ENCODE measurements at regions not wholly inside any gene's neighbourhood (a gene's known extent, or its start where the extent isn't known, plus 50 kb on each side); places are given as distances from the start of the nearest gene placed in this dataset.

GRCh38 chr3:36257158-36257852 is 123.0 kb upstream of the STAC start:
- intact Hi-C loops (cut with DNase I) = no loop called here
- H3K27me3 ChIP-seq = no peaks in the 10 kb centered on the region
- TF ChIP-seq CTCF (IDR thresholded peaks at IDR 0.05) (no peak), POLR2A (IDR thresholded peaks at IDR 0.05) (no peak)
- H3K36me3 ChIP-seq = no peaks in the 10 kb centered on the region
- no peak overlapping the region for H3K4me3 ChIP-seq
- no peaks in the 10 kb centered on the region for H3K4me1 ChIP-seq
- no peaks in the 10 kb centered on the region for H3K9me3 ChIP-seq
- ATAC-seq (peak in 2 of 4 donors; percentile 50 to 91), DNase-seq (no peak)
- 42% methylated on average over 3 of the region's 3 CpGs for WGBS (ENCODE audit: insufficient coverage, low coverage, low lambda C conversion rate, missing lambda C conversion rate)
- H3K27ac ChIP-seq = no peak overlapping the region

- H3K36me3 ChIP-seq = no peaks in the 10 kb centered on the region
- no peaks in the 10 kb centered on the region for H3K9me3 ChIP-seq
- DNase-seq (no peak), ATAC-seq (no peak)
- no peak overlapping the region for H3K27ac ChIP-seq
- WGBS (ENCODE audit: insufficient coverage, low coverage, low lambda C conversion rate, missing lambda C conversion rate) = 82% methylated on average over 1 of the region's 1 CpG
- H3K27me3 ChIP-seq = no peaks in the 10 kb centered on the region
- H3K4me1 ChIP-seq = no peaks in the 10 kb centered on the region
- H3K4me3 ChIP-seq = no peak overlapping the region
- TF ChIP-seq CTCF (IDR thresholded peaks at IDR 0.05) = no peak
- TF ChIP-seq POLR2A (IDR thresholded peaks at IDR 0.05) = no peak
- intact Hi-C loops (cut with DNase I) = no loop called here
These were observed 121.9 kb upstream of the STAC start for GRCh38 chr3:36258421-36258820.

- DNase-seq = no peak
- WGBS (ENCODE audit: insufficient coverage, low coverage, low lambda C conversion rate, missing lambda C conversion rate) = 34% methylated on average over 3 of the region's 3 CpGs
These were observed 120.7 kb upstream of the STAC start for GRCh38 chr3:36259580-36259979.

GRCh38 chr3:36269274-36269673 is 111.0 kb upstream of the STAC start:
- no peaks in the 10 kb centered on the region for H3K4me1 ChIP-seq
- no peaks in the 10 kb centered on the region for H3K36me3 ChIP-seq
- no peaks in the 10 kb centered on the region for H3K27me3 ChIP-seq
- TF ChIP-seq POLR2A (IDR thresholded peaks at IDR 0.05) (no peak), CTCF (IDR thresholded peaks at IDR 0.05) (no peak)
- no peak overlapping the region for H3K27ac ChIP-seq
- no peak overlapping the region for H3K4me3 ChIP-seq
- 24% methylated on average over 2 of the region's 2 CpGs for WGBS (ENCODE audit: insufficient coverage, low coverage, low lambda C conversion rate, missing lambda C conversion rate)
- H3K9me3 ChIP-seq = no peaks in the 10 kb centered on the region
- ATAC-seq = peak in 1 of 4 donors; percentile 70
- intact Hi-C loops (cut with DNase I) = no loop called here
- no peak for DNase-seq

More at GRCh38 chr3:36259580-36259979, 120.7 kb upstream of the STAC start:
- peak in 2 of 4 donors; percentile 42 to 66 for ATAC-seq
- Histone ChIP-seq H3K4me3 (no peak overlapping the region), H3K27me3 (no peaks in the 10 kb centered on the region), H3K36me3 (no peaks in the 10 kb centered on the region), H3K4me1 (no peaks in the 10 kb centered on the region), H3K9me3 (no peaks in the 10 kb centered on the region), H3K27ac (no peak overlapping the region)
- TF ChIP-seq POLR2A (IDR thresholded peaks at IDR 0.05) = no peak
- peak in 1 of 4 donors; percentile 4 for TF ChIP-seq CTCF (IDR thresholded peaks at IDR 0.05)
- intact Hi-C loops (cut with DNase I) = no loop called here
